NT2/D1 (cell line): ENCODE measurements at regions not wholly inside any gene's neighbourhood (a gene's known extent, or its start where the extent isn't known, plus 50 kb on each side); places are given as distances from the start of the nearest gene placed in this dataset.

Experiments
- SUZ12 ChIP-seq: IDR thresholded peaks from 2 replicates; pipeline ENCODE4 v1.6.1; 2011; ENCODE audit not compliant: insufficient read length, insufficient read depth; ENCODE audit errors: extremely low read depth
- ZNF274 ChIP-seq: IDR thresholded peaks from 2 replicates; pipeline ENCODE4 v1.6.1; 2011; ENCODE audit warnings: mild to moderate bottlenecking, low read depth, low read length

GRCh38 chr10:44042926-44043602, 341.8 kb downstream of the CXCL12 start:
- TF ChIP-seq SUZ12 (no peak), ZNF274 (no peak)
